GM12892 (cell line): ENCODE measurements at regions not wholly inside any gene's neighbourhood (a gene's known extent, or its start where the extent isn't known, plus 50 kb on each side); places are given as distances from the start of the nearest gene placed in this dataset.

Source experiments
- POLR2A ChIP-seq: IDR thresholded peaks from 2 replicates; pipeline ENCODE4 v1.6.1; 2011; ENCODE audit warnings: low read depth, low read length, control low read depth
- POLR2AphosphoS5 ChIP-seq: IDR thresholded peaks from 2 replicates; pipeline ENCODE4 v1.6.1; 2011; ENCODE audit warnings: low read depth, low read length, control low read depth
- TAF1 ChIP-seq: IDR thresholded peaks from 2 replicates; pipeline ENCODE4 v1.6.1; 2011; ENCODE audit warnings: low read depth, mild to moderate bottlenecking, control low read depth, low read length, borderline replicate concordance

DNA sequence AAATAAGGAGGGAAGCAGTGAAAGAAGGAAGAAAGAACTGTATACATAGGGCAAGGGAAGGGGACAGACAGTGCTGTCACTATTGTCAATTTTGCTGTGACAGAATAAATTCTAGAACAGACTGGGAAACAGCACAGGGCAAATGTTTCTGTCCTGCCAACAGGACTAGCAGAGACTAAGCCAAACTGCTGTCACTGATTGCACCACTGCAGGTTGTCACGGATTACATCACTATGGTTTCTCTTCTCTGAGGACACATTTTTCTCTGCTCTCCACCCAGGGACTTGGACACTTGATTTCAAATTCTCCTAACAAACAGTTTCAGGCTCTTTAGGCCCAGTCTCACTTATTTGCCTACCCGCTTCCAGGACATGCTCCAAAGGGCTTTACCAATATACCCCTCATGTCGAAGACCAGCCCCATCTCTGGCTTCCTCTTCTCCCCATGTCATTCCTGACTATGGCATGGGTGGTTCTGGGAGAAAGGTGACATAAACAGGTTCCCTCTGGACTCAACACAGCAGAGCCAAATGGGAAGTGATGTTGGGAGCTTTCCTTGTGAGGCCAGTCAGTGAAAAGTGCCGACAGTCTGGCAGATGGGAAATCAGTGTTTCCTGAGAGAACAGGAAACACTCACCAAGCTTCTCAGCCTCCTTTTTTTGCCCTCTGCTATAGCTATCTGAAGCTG lies 70.2 kb upstream of the ST3GAL6 start:
- TF ChIP-seq POLR2A (no peak), TAF1 (no peak), POLR2AphosphoS5 (no peak)
